Astrocyte of the cerebellum (primary cell): ENCODE measurements at regions not wholly inside any gene's neighbourhood (a gene's known extent, or its start where the extent isn't known, plus 50 kb on each side); places are given as distances from the start of the nearest gene placed in this dataset.
"Not testable (repeated sequence)": the region's sequence is repeated elsewhere in the genome, so short reads cannot be mapped to it uniquely, and the experiment has no call there.

Source experiments
- DNase-seq: peaks from one replicate; pipeline ENCODE4 v3.0.0-alpha.2; 2011; ENCODE audit warnings: low read depth
- H3K4me3 ChIP-seq: 2 replicates; pipeline ENCODE4 v1.5.1; 2011; ENCODE audit warnings: mild to moderate bottlenecking, low read depth, low read length, moderate library complexity
- in situ Hi-C: cut with HindIII; loops from 2 replicates; pipeline ENCODE4 v1.10.0; 2017; ENCODE audit warnings: low sequenced_read_pairs
- TF ChIP-seq, protein P1 (sequence below): IDR thresholded peaks from 2 replicates; pipeline ENCODE4 v1.5.1; 2012; ENCODE audit warnings: low read length, low read depth, moderate library complexity, mild to moderate bottlenecking; ENCODE audit errors: missing control alignments

DNA sequence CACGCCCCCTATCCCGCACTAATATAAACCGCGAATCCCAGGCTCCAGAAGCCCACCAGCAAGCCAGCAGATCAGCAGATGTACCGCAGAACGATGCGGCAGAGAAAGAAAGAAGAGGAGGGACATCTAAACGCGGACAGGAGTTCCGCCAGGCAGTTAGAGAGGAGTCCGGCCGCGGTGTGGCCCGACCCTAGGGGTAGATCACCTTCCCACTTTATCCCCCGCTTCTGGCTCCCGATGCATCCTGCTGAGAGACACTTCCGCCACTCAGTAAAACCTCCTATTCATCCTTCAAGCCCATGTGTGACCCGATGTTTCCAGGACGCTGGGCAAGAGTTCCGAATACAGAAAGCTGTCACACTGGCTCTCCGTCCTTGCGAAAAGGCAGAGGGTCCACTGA, 1046.8 kb downstream of the SLITRK5 start:
- TF ChIP-seq, protein P1, sequence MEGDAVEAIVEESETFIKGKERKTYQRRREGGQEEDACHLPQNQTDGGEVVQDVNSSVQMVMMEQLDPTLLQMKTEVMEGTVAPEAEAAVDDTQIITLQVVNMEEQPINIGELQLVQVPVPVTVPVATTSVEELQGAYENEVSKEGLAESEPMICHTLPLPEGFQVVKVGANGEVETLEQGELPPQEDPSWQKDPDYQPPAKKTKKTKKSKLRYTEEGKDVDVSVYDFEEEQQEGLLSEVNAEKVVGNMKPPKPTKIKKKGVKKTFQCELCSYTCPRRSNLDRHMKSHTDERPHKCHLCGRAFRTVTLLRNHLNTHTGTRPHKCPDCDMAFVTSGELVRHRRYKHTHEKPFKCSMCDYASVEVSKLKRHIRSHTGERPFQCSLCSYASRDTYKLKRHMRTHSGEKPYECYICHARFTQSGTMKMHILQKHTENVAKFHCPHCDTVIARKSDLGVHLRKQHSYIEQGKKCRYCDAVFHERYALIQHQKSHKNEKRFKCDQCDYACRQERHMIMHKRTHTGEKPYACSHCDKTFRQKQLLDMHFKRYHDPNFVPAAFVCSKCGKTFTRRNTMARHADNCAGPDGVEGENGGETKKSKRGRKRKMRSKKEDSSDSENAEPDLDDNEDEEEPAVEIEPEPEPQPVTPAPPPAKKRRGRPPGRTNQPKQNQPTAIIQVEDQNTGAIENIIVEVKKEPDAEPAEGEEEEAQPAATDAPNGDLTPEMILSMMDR, result no peak
- no peak overlapping the region for H3K4me3 ChIP-seq
- DNase-seq, result no peak
- in situ Hi-C loops, result no loop called here

DNA sequence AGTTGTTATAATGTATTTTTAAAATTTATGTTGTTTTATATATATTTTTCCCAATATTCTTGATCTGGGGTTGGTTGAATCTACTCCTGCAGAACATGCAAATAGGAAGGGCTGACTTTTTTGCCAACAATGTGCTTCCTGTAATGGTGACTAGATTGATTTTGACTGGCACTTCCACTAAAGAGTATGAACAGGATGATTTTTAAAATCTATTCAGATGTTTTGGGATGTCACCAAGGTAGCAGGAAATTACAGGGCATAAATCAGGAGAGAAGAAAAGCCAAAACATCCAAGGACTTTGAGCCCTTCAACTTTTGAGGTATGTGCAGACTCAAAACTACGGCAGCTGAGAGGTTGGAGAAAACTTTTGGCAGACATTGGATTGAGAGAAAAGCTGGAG, 1047.6 kb downstream of the SLITRK5 start:
- DNase-seq, result no peak
- in situ Hi-C loops, result no loop called here
- TF ChIP-seq, protein P1, result no peak
- H3K4me3 ChIP-seq, result no peak overlapping the region

DNA sequence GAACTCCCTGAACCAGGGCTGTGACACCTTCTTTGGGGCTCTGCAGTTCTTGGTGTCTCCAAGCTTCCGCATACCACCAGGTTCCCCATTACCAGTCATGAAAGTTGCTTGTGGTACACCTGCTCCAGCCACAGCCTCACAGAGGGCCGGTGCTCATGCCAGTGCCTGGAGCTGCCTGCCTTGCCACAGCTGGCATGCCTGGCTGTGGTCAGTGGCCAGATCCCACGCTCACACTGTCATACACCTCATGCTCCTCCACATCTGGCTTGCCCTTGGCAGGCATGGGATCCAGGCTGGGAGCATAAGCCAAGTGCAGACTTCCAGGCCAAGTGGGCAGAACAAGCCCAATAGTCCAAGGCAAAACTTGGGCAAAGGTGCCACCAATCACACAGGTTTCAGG, 1054.9 kb downstream of the SLITRK5 start:
- no peak overlapping the region for H3K4me3 ChIP-seq
- TF ChIP-seq, protein P1, result no peak
- no peak for DNase-seq
- in situ Hi-C loops, result no loop called here

DNA sequence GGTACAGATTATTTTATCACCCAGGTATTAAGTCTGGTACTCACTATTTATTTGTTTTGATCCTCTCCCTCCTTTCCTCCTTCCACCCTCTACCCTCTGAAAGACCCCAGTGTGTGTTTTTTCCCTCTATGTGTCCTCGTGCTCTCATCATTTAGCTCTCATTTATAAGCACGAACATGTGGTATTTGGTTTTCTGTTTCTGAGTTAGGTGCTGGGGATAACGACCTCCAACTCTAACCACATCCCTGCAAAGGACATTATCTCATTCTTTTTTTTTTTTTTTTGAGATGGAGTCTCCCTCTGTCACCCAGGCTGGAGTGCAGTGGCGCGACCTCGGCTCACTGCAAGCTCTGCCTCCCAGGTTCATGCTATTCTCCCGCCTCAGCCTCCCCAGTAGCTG, 1056.1 kb downstream of the SLITRK5 start:
- DNase-seq, result not testable (repeated sequence)

DNA sequence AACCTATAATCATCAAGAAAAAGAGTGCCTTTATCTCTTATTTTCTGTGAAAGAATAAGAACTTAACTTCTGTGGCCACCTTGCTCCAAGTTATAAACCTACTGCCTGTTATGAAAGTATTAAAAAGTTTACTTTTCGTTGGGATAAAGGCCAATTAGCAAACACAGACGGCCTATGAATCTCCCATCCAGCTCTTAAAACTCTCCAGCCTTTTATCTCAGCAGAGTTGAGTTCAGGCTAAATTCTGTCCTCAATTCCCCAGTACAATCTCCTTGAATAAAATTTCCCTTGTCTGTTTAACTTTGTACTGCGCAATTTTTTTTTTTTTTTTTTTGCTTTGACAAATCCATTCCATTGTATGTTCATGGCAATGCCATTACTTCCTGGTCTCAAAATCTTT, 1058.4 kb downstream of the SLITRK5 start:
- in situ Hi-C loops, result no loop called here
- TF ChIP-seq, protein P1, result no peak
- H3K4me3 ChIP-seq, result no peak overlapping the region
- DNase-seq, result no peak

More for the DNA sequence above, 1056.1 kb downstream of the SLITRK5 start:
- H3K4me3 ChIP-seq, in situ Hi-C loops: not testable (repeated sequence)

DNA sequence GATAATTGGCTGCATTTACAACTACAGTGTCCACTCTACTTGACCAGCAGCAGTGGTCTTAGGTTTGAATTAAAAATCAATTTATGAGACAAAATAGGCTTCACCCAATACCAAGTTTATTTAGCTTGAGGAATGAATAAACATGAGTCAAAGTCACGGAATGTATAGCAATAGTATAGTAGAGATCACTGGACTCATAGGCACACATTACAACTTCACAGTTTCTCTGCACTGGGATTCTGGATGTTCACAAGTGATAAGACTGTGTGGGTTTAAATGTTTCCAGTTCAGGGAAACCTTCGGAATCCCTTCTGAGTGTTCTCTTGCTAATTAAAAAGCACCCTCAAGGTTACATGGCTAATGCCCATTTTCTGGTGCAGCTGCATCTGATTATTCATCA, 1064.9 kb downstream of the SLITRK5 start:
- no peak overlapping the region for H3K4me3 ChIP-seq
- DNase-seq, result no peak
- TF ChIP-seq, protein P1, result no peak
- in situ Hi-C loops, result no loop called here

DNA sequence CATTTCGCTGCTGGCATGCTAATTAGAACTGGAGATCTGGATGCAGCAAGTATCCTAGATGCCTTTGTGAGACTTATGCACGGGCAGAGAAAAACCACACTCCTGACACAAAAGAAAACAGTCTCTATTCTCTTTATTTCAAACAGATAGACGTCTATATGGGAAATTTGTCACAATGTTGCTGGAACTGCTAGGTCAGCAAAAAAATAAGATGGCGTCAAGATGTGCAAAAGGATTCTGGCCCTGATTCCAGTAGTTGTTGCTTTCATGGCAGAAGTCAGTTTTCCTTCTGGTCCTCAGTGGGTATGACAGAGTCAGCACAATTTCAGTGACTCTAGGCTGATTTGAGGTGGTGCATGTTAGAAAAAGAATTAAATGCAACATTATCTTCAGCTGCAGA, 1068.0 kb downstream of the SLITRK5 start:
- TF ChIP-seq, protein P1, result no peak
- no peak for DNase-seq
- in situ Hi-C loops, result no loop called here
- no peak overlapping the region for H3K4me3 ChIP-seq
